ENCODE measurements at regions not wholly inside any gene's neighbourhood (a gene's known extent, or its start where the extent isn't known, plus 50 kb on each side); places are given as distances from the start of the nearest gene placed in this dataset.

GRCh38 chr17:36778448-36778847, 158.8 kb upstream of the LHX1 start:
- H3K9me3 ChIP-seq (ENCODE audit: control insufficient read depth in 1 of 2, insufficient read depth in 1 of 2, low read depth in 1 of 2, low read length in 2 of 2) = no peaks in the 10 kb centered on the region
- no peak overlapping the region for H3K27ac ChIP-seq (ENCODE audit: low read depth, low read length)
- no peak overlapping the region for H3K4me3 ChIP-seq (replicated peaks in 1 of 2; ENCODE audit: low read depth in 1 of 2, low read length in 2 of 2)
- DNase-seq (ENCODE audit: low read depth, low spot score) (no peak), ATAC-seq (no peak)
- BruUV-seq (replicated peaks) = no TSS peak
- no peaks in the 10 kb centered on the region for H4K20me1 ChIP-seq (ENCODE audit: insufficient read depth)
- ChIA-PET POLR2A (no interaction called here), RAD21 (ENCODE audit: low non-redundant PET in 1 of 2, low total read pairs in 2 of 2, uncharacterized antibody in 2 of 2, unreplicated experiment in 2 of 2) (interaction anchor here in 1 of 2 experiments (0.6 kb wide), 1 partner anchor 758 kb away, joined by 3 read pairs; no protein-coding TSS in a partner anchor), CTCF (no interaction called here)
- H3K36me3 ChIP-seq (ENCODE audit: control insufficient read depth in 1 of 2, insufficient read depth in 2 of 2, low read length in 2 of 2) = no peaks in the 10 kb centered on the region
- TF ChIP-seq EZH2phosphoT487 (IDR thresholded peaks at IDR 0.05; ENCODE audit: borderline replicate concordance) (no peak), FOSL1 (IDR thresholded peaks at IDR 0.05; ENCODE audit: low read depth) (no peak), CBX3 (IDR thresholded peaks at IDR 0.05; ENCODE audit: low read depth) (no peak), ZFX (IDR thresholded peaks at IDR 0.05) (no peak), CEBPB (IDR thresholded peaks at IDR 0.05; ENCODE audit: low read depth) (no peak), EGR1 (IDR thresholded peaks at IDR 0.05; ENCODE audit: low read depth) (no peak), SP1 (IDR thresholded peaks at IDR 0.05; ENCODE audit: low read depth) (no peak), POLR2A (IDR thresholded peaks at IDR 0.05; ENCODE audit: borderline replicate concordance, extremely low read depth, insufficient read depth, insufficient read length) (no peak)
- TF ChIP-seq, protein P1, sequence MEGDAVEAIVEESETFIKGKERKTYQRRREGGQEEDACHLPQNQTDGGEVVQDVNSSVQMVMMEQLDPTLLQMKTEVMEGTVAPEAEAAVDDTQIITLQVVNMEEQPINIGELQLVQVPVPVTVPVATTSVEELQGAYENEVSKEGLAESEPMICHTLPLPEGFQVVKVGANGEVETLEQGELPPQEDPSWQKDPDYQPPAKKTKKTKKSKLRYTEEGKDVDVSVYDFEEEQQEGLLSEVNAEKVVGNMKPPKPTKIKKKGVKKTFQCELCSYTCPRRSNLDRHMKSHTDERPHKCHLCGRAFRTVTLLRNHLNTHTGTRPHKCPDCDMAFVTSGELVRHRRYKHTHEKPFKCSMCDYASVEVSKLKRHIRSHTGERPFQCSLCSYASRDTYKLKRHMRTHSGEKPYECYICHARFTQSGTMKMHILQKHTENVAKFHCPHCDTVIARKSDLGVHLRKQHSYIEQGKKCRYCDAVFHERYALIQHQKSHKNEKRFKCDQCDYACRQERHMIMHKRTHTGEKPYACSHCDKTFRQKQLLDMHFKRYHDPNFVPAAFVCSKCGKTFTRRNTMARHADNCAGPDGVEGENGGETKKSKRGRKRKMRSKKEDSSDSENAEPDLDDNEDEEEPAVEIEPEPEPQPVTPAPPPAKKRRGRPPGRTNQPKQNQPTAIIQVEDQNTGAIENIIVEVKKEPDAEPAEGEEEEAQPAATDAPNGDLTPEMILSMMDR (IDR thresholded peaks at IDR 0.05 in 2 of 3, conservative IDR thresholded peaks at IDR 0.05 in 1 of 3; ENCODE audit: borderline replicate concordance in 1 of 3, insufficient read depth in 1 of 3, low read depth in 2 of 3, low read length in 2 of 3) = no peak
- no peaks in the 10 kb centered on the region for H3K4me1 ChIP-seq (ENCODE audit: control insufficient read depth in 1 of 2, insufficient read depth in 2 of 2, low read length in 2 of 2)
- no peak overlapping the region for H2AFZ ChIP-seq (ENCODE audit: low read depth, low read length, poor library complexity, severe bottlenecking)
- intact Hi-C loops (cut with micrococcal nuclease) = no loop called here
- H3K27me3 ChIP-seq (ENCODE audit: insufficient read depth, low read length) = peaks cover 55% of the 10 kb centered on the region
- H3K9me2 ChIP-seq (ENCODE audit: insufficient read depth) = no peaks in the 10 kb centered on the region
- H3K79me2 ChIP-seq (ENCODE audit: insufficient read depth, low read length) = no peaks in the 10 kb centered on the region
- no peak overlapping the region for H3K4me2 ChIP-seq (ENCODE audit: low read length)
- H3K9ac ChIP-seq (ENCODE audit: low read length) = no peak overlapping the region

DNA sequence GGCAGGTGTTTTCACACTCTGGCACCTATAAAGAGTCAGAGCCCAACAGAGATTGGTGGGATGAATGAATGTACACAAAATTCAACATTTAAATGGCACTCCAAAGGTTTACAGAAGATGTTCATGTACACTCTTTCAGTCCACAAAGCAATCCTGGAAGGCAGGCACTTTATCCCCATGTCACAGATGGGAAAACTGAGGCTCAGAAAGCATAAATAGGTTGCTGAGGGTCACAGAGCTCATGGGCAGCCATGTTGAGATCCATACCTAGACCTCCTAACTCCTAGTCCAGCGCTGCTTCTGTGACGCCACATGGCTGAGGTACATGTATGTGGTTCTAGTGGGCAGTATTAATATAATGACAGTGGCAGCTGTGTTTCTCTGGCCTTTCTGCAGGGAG, 157.7 kb upstream of the LHX1 start:
- H3K9me3 ChIP-seq (ENCODE audit: control insufficient read depth in 1 of 2, insufficient read depth in 1 of 2, low read depth in 1 of 2, low read length in 2 of 2) = no peaks in the 10 kb centered on the region
- H4K20me1 ChIP-seq (ENCODE audit: insufficient read depth) = no peaks in the 10 kb centered on the region
- no peaks in the 10 kb centered on the region for H3K79me2 ChIP-seq (ENCODE audit: insufficient read depth, low read length)
- H3K27me3 ChIP-seq (ENCODE audit: insufficient read depth, low read length) = peaks cover 55% of the 10 kb centered on the region
- no peak overlapping the region for H3K27ac ChIP-seq (ENCODE audit: low read depth, low read length)
- no peak overlapping the region for H2AFZ ChIP-seq (ENCODE audit: low read depth, low read length, poor library complexity, severe bottlenecking)
- TF ChIP-seq SIN3A (IDR thresholded peaks at IDR 0.05; ENCODE audit: low read depth) (no peak), FOSL1 (IDR thresholded peaks at IDR 0.05; ENCODE audit: low read depth) (no peak), ELF1 (IDR thresholded peaks at IDR 0.05; ENCODE audit: borderline replicate concordance, low read depth) (no peak), RAD21 (IDR thresholded peaks at IDR 0.05; ENCODE audit: low read depth) (no peak), EZH2phosphoT487 (IDR thresholded peaks at IDR 0.05; ENCODE audit: borderline replicate concordance) (no peak), ZFX (IDR thresholded peaks at IDR 0.05) (no peak), POLR2AphosphoS5 (IDR thresholded peaks at IDR 0.05; ENCODE audit: low read depth, low read length) (no peak), CBX3 (IDR thresholded peaks at IDR 0.05; ENCODE audit: low read depth) (no peak), YY1 (IDR thresholded peaks at IDR 0.05; ENCODE audit: extremely low read depth, insufficient replicate concordance, low read depth, low read length) (no peak)
- H3K4me1 ChIP-seq (ENCODE audit: control insufficient read depth in 1 of 2, insufficient read depth in 2 of 2, low read length in 2 of 2) = no peaks in the 10 kb centered on the region
- no peaks in the 10 kb centered on the region for H3K9me2 ChIP-seq (ENCODE audit: insufficient read depth)
- no peak overlapping the region for H3K9ac ChIP-seq (ENCODE audit: low read length)
- ChIA-PET POLR2A (no interaction called here), CTCF (no interaction called here), RAD21 (ENCODE audit: low non-redundant PET in 1 of 2, low total read pairs in 2 of 2, uncharacterized antibody in 2 of 2, unreplicated experiment in 2 of 2) (no interaction called here)
- no peaks in the 10 kb centered on the region for H3K36me3 ChIP-seq (ENCODE audit: control insufficient read depth in 1 of 2, insufficient read depth in 2 of 2, low read length in 2 of 2)
- no peak for DNase-seq (ENCODE audit: low read depth, low spot score)
- no peak overlapping the region for H3K4me3 ChIP-seq (replicated peaks in 1 of 2; ENCODE audit: low read depth in 1 of 2, low read length in 2 of 2)
- intact Hi-C loops (cut with micrococcal nuclease) = no loop called here
- ATAC-seq = no peak
- H3K4me2 ChIP-seq (ENCODE audit: low read length) = no peak overlapping the region
- no TSS peak for BruUV-seq (replicated peaks)
